BLaER1 treated with 17β-estradiol and CSF1 and Interleukin-3, amounts not matched to agents 10 nM and 100 nM (cell line): ENCODE measurements at regions not wholly inside any gene's neighbourhood (a gene's known extent, or its start where the extent isn't known, plus 50 kb on each side); places are given as distances from the start of the nearest gene placed in this dataset.

ENCODE experiments used
- H3K27ac ChIP-seq, 11 experiments: shearing (Covaris generic); formaldehyde crosslinking; 2 replicates each; pipeline ENCODE4 v1.8.1; 2022
- H3K27me3 ChIP-seq, 11 experiments: shearing (Covaris generic); formaldehyde crosslinking; 2 replicates each; pipeline ENCODE4 v1.8.1; 2022
- H3K36me3 ChIP-seq, 11 experiments: shearing (Covaris generic); formaldehyde crosslinking; 2 replicates each; pipeline ENCODE4 v1.8.1; 2022
- H3K4me1 ChIP-seq, 10 experiments: shearing (Covaris generic); formaldehyde crosslinking; 2 replicates each; pipeline ENCODE4 v1.8.1; 2022
- H3K4me2 ChIP-seq, 11 experiments: shearing (Covaris generic); formaldehyde crosslinking; 2 replicates each; pipeline ENCODE4 v1.8.1; 2022
- H3K4me3 ChIP-seq, 10 experiments: shearing (Covaris generic); formaldehyde crosslinking; 2 replicates each; pipeline ENCODE4 v1.8.1; 2022
- H3K9ac ChIP-seq, 11 experiments: shearing (Covaris generic); formaldehyde crosslinking; 2 replicates each; pipeline ENCODE4 v1.8.1; 2022
- H3K9me3 ChIP-seq, 11 experiments: shearing (Covaris generic); formaldehyde crosslinking; replicated peaks in 1 of 11; 2 replicates each; pipeline ENCODE4 v1.8.1; 2022
- H4K20me1 ChIP-seq, 11 experiments: shearing (Covaris generic); formaldehyde crosslinking; 2 replicates each; pipeline ENCODE4 v1.8.1; 2022
- Cebpa-rat ChIP-seq, 11 experiments: shearing (Covaris generic); IDR thresholded peaks; 2 replicates each; pipeline ENCODE4 v1.8.1; 2022

GRCh38 chr2:65788556-65788955 is 356.2 kb upstream of the SPRED2 start:
- Histone ChIP-seq H3K4me2 (no peak overlapping the region), H3K4me1 (no peaks in the 10 kb centered on the region), H3K4me3 (no peak overlapping the region), H3K27me3 (no peaks in the 10 kb centered on the region), H4K20me1 (no peaks in the 10 kb centered on the region), H3K9ac (no peak overlapping the region), H3K36me3 (no peaks in the 10 kb centered on the region), H3K9me3 (no peaks in the 10 kb centered on the region), H3K27ac (no peak overlapping the region)
- TF ChIP-seq Cebpa-rat (IDR thresholded peaks at IDR 0.05) = no peak

- Histone ChIP-seq H3K9ac (no peak overlapping the region), H3K4me3 (no peak overlapping the region), H4K20me1 (no peaks in the 10 kb centered on the region), H3K27me3 (no peaks in the 10 kb centered on the region), H3K4me2 (no peak overlapping the region), H3K27ac (no peak overlapping the region), H3K9me3 (no peaks in the 10 kb centered on the region), H3K36me3 (no peaks in the 10 kb centered on the region), H3K4me1 (no peaks in the 10 kb centered on the region)
- TF ChIP-seq Cebpa-rat (IDR thresholded peaks at IDR 0.05) = no peak
Measured at GRCh38 chr2:65786765-65787164, 354.4 kb upstream of the SPRED2 start.

- H3K27me3 ChIP-seq = no peaks in the 10 kb centered on the region
- no peaks in the 10 kb centered on the region for H3K4me1 ChIP-seq
- no peaks in the 10 kb centered on the region for H4K20me1 ChIP-seq
- H3K9ac ChIP-seq = no peak overlapping the region
- H3K9me3 ChIP-seq = no peaks in the 10 kb centered on the region
- no peaks in the 10 kb centered on the region for H3K36me3 ChIP-seq
- H3K27ac ChIP-seq = no peak overlapping the region
- H3K4me3 ChIP-seq = no peak overlapping the region
- no peak overlapping the region for H3K4me2 ChIP-seq
- TF ChIP-seq Cebpa-rat (IDR thresholded peaks at IDR 0.05) = no peak
Measured at GRCh38 chr2:65786007-65786717, 353.8 kb upstream of the SPRED2 start.

GRCh38 chr2:65782996-65783650 is 350.7 kb upstream of the SPRED2 start:
- no peak for TF ChIP-seq Cebpa-rat (IDR thresholded peaks at IDR 0.05)
- H3K36me3 ChIP-seq = no peaks in the 10 kb centered on the region
- no peaks in the 10 kb centered on the region for H4K20me1 ChIP-seq
- no peak overlapping the region for H3K9ac ChIP-seq
- no peaks in the 10 kb centered on the region for H3K27me3 ChIP-seq
- H3K4me1 ChIP-seq = no peaks in the 10 kb centered on the region
- H3K27ac ChIP-seq = no peak overlapping the region
- peaks cover 0 to 6% (median 0%) of the 10 kb centered on the region in 11 experiments; a peak in 1 of 22 replicates for H3K9me3 ChIP-seq
- no peak overlapping the region for H3K4me3 ChIP-seq
- H3K4me2 ChIP-seq = no peak overlapping the region

- Histone ChIP-seq H4K20me1 (no peaks in the 10 kb centered on the region), H3K36me3 (no peaks in the 10 kb centered on the region), H3K9me3 (peaks cover 0 to 6% (median 0%) of the 10 kb centered on the region in 11 experiments; a peak in 1 of 22 replicates), H3K4me2 (no peak overlapping the region), H3K4me3 (no peak overlapping the region), H3K27ac (no peak overlapping the region), H3K27me3 (no peaks in the 10 kb centered on the region), H3K9ac (no peak overlapping the region), H3K4me1 (no peaks in the 10 kb centered on the region)
- TF ChIP-seq Cebpa-rat (IDR thresholded peaks at IDR 0.05) = no peak
Measured at GRCh38 chr2:65782186-65782585, 349.8 kb upstream of the SPRED2 start.

GRCh38 chr2:65781756-65782155 is 349.4 kb upstream of the SPRED2 start:
- Histone ChIP-seq H3K4me2 (no peak overlapping the region), H3K9me3 (peaks cover 0 to 6% (median 0%) of the 10 kb centered on the region in 11 experiments; a peak in 1 of 22 replicates), H3K36me3 (no peaks in the 10 kb centered on the region), H3K27me3 (no peaks in the 10 kb centered on the region), H3K27ac (no peak overlapping the region), H3K4me1 (no peaks in the 10 kb centered on the region), H4K20me1 (no peaks in the 10 kb centered on the region), H3K4me3 (no peak overlapping the region), H3K9ac (no peak overlapping the region)
- no peak for TF ChIP-seq Cebpa-rat (IDR thresholded peaks at IDR 0.05)

- Histone ChIP-seq H4K20me1 (no peaks in the 10 kb centered on the region), H3K9ac (no peak overlapping the region), H3K4me1 (no peaks in the 10 kb centered on the region), H3K4me3 (no peak overlapping the region), H3K36me3 (no peaks in the 10 kb centered on the region), H3K27me3 (no peaks in the 10 kb centered on the region), H3K4me2 (no peak overlapping the region), H3K27ac (no peak overlapping the region), H3K9me3 (peaks cover 0 to 6% (median 0%) of the 10 kb centered on the region in 11 experiments; a peak in 1 of 22 replicates)
- TF ChIP-seq Cebpa-rat (IDR thresholded peaks at IDR 0.05) = no peak
Measured at GRCh38 chr2:65779021-65779420, 346.6 kb upstream of the SPRED2 start.

GRCh38 chr2:65778137-65778536 is 345.7 kb upstream of the SPRED2 start:
- Histone ChIP-seq H3K4me3 (no peak overlapping the region), H3K9ac (no peak overlapping the region), H3K27ac (no peak overlapping the region), H3K9me3 (peaks cover 0 to 6% (median 0%) of the 10 kb centered on the region in 11 experiments; a peak in 1 of 22 replicates), H4K20me1 (no peaks in the 10 kb centered on the region), H3K4me1 (no peaks in the 10 kb centered on the region), H3K4me2 (no peak overlapping the region), H3K27me3 (no peaks in the 10 kb centered on the region), H3K36me3 (no peaks in the 10 kb centered on the region)
- no peak for TF ChIP-seq Cebpa-rat (IDR thresholded peaks at IDR 0.05)

GRCh38 chr2:65775839-65776238 is 343.4 kb upstream of the SPRED2 start:
- Histone ChIP-seq H3K36me3 (no peaks in the 10 kb centered on the region), H3K9me3 (peaks cover 0 to 5% (median 0%) of the 10 kb centered on the region in 11 experiments; a peak in 1 of 22 replicates), H3K27ac (no peak overlapping the region), H3K4me2 (no peak overlapping the region), H3K4me3 (no peak overlapping the region), H3K9ac (no peak overlapping the region), H3K27me3 (no peaks in the 10 kb centered on the region), H3K4me1 (no peaks in the 10 kb centered on the region), H4K20me1 (no peaks in the 10 kb centered on the region)
- no peak for TF ChIP-seq Cebpa-rat (IDR thresholded peaks at IDR 0.05)

GRCh38 chr2:65767946-65768345 is 335.5 kb upstream of the SPRED2 start:
- TF ChIP-seq Cebpa-rat (IDR thresholded peaks at IDR 0.05) = no peak
- Histone ChIP-seq H3K4me2 (no peak overlapping the region), H3K9ac (no peak overlapping the region), H3K4me3 (no peak overlapping the region), H3K27ac (no peak overlapping the region), H3K9me3 (no peaks in the 10 kb centered on the region), H3K4me1 (no peaks in the 10 kb centered on the region), H4K20me1 (no peaks in the 10 kb centered on the region), H3K36me3 (no peaks in the 10 kb centered on the region), H3K27me3 (no peaks in the 10 kb centered on the region)
